Transverse colon (tissue), 4 donors: ENCODE measurements at regions not wholly inside any gene's neighbourhood (a gene's known extent, or its start where the extent isn't known, plus 50 kb on each side); places are given as distances from the start of the nearest gene placed in this dataset.

Source experiments
- DNase-seq: peaks from one replicate; pipeline ENCODE4 v3.0.0-alpha.2; 2019
- H3K27ac ChIP-seq, 4 donors: fragments of 200-600 bp; sonication (generic); 2 replicates each; pipeline ENCODE4 v1.5.1; 2016 to 2018; ENCODE audit warnings: inconsistent platforms in 4 of 4
- H3K27me3 ChIP-seq: fragments of 200-600 bp; sonication (generic); 2 replicates; pipeline ENCODE4 v1.5.1; 2017; ENCODE audit warnings: inconsistent platforms
- H3K36me3 ChIP-seq, 4 donors: fragments of 200-600 bp; sonication (generic); 2 replicates each; pipeline ENCODE4 v1.5.1; 2017 to 2019; ENCODE audit warnings: inconsistent platforms in 4 of 4
- H3K4me1 ChIP-seq, 4 donors: fragments of 200-600 bp; sonication (generic); 2 replicates each; pipeline ENCODE4 v1.5.1; 2017 to 2020; ENCODE audit warnings: inconsistent platforms in 4 of 4
- H3K4me3 ChIP-seq, 4 donors: fragments of 200-600 bp; sonication (generic); 1 replicate in 1 of 4; 2 replicates in 3 of 4; pipeline versions ENCODE4 v1.5.1 to v1.6.1; 2017 to 2019; ENCODE audit warnings: inconsistent platforms in 4 of 4
- H3K9me3 ChIP-seq, 2 donors: fragments of 200-600 bp; sonication (generic); 2 replicates each; pipeline ENCODE4 v1.5.1; 2017 to 2019; ENCODE audit warnings: inconsistent platforms in 2 of 2
- EP300 ChIP-seq: sonication (generic); formaldehyde crosslinking; IDR thresholded peaks from one replicate; pipeline ENCODE4 v1.6.1; 2017; ENCODE audit warnings: antibody characterized with exemption, low read depth
- POLR2A ChIP-seq: fragments of 450-650 bp; IDR thresholded peaks from one replicate; pipeline ENCODE4 v1.6.1; 2016; ENCODE audit warnings: antibody characterized with exemption, mild to moderate bottlenecking, moderate library complexity
- POLR2AphosphoS5 ChIP-seq, 3 donors: sonication (generic); formaldehyde crosslinking; IDR thresholded peaks; one replicate each; pipeline ENCODE4 v1.6.1; 2016; ENCODE audit warnings: antibody characterized with exemption in 3 of 3
- WGBS, 2 donors: methylation state at CpG; one replicate each; pipeline ENCODE4 v1.1.5; 2018; ENCODE audit warnings: low coverage in 1 of 2; 5-methylcytosine and 5-hydroxymethylcytosine counted together
- in situ Hi-C, 4 donors: fragments of 200-750 bp; cut with MboI; loops; one replicate each; pipeline versions ENCODE4 v1.15.0 to v1.15.1; 2017; ENCODE audit warnings: low sequenced_read_pairs in 3 of 4, low pct_ligation_motif_present in 1 of 4, low pct_unique_long_range_greater_than_20kb in 1 of 4
- intact Hi-C: fragments of 100-400 bp; cut with DNase I; formaldehyde crosslinking; loops from one replicate; pipeline ENCODE4 v1.15.1; 2023; ENCODE audit warnings: low total_unique reads
- TF ChIP-seq, protein P1 (sequence below), 5 experiments: fragments of 200-600 bp in 3 of 5; fragments of 450-650 bp in 2 of 5; sonication (generic) in 3 of 5; IDR thresholded peaks; 1 replicate in 2 of 5; 2 replicates in 3 of 5; pipeline ENCODE4 v1.5.1; 2016 to 2017; ENCODE audit warnings: antibody characterized with exemption in 5 of 5, inconsistent platforms in 3 of 5, mild to moderate bottlenecking in 2 of 5, moderate library complexity in 1 of 5

DNA sequence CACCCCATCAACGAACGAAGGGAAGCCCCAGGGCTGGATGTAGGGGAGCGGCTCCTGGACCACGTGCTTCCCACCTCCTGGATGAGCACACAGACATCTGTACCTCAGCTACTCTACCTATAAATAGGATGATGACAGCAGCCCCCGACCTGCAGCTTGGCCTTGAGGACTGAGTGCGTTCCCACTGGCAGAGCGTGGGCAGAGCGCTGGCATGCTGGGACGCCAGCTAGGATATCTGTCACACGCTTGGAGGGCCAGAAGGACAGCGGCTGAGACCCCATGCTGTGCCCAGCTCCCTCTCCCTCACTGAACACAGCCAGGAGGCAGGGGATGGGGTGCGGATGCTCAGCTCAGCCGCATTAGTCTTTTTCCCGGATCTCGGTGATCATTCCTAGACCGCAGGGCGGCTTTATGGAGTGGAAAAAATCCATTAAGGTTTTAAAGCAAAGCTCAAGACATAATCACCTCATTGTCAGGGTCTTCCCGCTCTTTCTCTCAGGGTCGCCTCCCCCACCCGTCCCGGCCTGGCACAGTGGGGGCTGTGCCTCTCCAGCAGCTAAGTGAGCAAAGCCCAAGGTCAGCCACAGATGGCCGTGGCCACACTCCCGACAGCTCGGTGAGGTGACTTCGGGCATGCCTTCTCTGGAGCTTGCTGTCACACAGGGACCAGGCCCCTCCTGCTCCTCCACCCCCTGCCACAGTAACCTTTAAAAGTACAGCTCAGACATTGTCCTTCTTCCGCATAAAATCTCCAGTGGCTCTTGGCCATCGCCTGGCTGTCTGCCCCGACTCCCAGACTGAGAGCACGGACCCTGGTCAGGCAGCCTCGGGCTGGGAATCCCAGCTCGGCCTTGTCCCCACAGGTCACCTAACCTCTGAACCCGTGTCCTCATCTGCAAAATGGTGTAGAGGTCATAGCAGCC is 69.6 kb upstream of the SHISAL1 start:
- no peak for DNase-seq
- intact Hi-C loops: no loop called here
- H3K27me3 ChIP-seq: no peaks in the 10 kb centered on the region
- no peak overlapping the region for H3K4me3 ChIP-seq
- 53 to 70% methylated on average over 6 to 32 of the region's 32 CpGs for WGBS, 2 donors
- no peak for TF ChIP-seq POLR2A
- no peaks in the 10 kb centered on the region for H3K36me3 ChIP-seq
- H3K4me1 ChIP-seq: peaks cover 0 to 12% (median 0%) of the 10 kb centered on the region in 4 donors
- peaks cover 0 to 3% of the 10 kb centered on the region in 2 donors for H3K9me3 ChIP-seq
- no peak overlapping the region for H3K27ac ChIP-seq
- in situ Hi-C loops: no loop called here

DNA sequence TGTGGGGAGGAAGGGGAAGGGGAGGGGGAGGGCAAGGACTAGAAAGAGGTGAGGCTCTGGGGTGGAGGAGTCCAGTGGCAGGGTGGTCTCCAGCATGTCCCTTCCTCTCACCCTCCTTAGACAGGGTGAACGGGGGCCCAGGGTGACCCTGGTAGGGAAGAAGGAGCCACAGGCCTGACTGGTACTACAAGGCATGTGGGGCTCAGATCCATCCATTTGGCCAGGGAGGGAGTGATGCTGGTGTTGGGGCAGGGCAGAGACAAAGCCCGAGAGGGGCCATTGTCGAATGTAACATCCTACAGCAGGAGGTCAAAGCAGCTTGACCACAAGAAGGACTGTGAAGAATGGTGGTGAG is 69.0 kb upstream of the SHISAL1 start:
- Histone ChIP-seq H3K36me3 (no peaks in the 10 kb centered on the region), H3K27ac (no peak overlapping the region), H3K27me3 (no peaks in the 10 kb centered on the region), H3K9me3 (peaks cover 0 to 3% of the 10 kb centered on the region in 2 donors), H3K4me3 (no peak overlapping the region), H3K4me1 (peaks cover 0 to 12% (median 0%) of the 10 kb centered on the region in 4 donors)
- WGBS, 2 donors: 76% methylated on average over 3 of the region's 3 CpGs; no CpG with 5 or more reads in 1 of the 2 donors
- DNase-seq: no peak
- TF ChIP-seq POLR2A (no peak), POLR2AphosphoS5 (IDR thresholded peaks at IDR 0.05) (no peak)
- intact Hi-C loops (no loop called here), in situ Hi-C loops (no loop called here)

DNA sequence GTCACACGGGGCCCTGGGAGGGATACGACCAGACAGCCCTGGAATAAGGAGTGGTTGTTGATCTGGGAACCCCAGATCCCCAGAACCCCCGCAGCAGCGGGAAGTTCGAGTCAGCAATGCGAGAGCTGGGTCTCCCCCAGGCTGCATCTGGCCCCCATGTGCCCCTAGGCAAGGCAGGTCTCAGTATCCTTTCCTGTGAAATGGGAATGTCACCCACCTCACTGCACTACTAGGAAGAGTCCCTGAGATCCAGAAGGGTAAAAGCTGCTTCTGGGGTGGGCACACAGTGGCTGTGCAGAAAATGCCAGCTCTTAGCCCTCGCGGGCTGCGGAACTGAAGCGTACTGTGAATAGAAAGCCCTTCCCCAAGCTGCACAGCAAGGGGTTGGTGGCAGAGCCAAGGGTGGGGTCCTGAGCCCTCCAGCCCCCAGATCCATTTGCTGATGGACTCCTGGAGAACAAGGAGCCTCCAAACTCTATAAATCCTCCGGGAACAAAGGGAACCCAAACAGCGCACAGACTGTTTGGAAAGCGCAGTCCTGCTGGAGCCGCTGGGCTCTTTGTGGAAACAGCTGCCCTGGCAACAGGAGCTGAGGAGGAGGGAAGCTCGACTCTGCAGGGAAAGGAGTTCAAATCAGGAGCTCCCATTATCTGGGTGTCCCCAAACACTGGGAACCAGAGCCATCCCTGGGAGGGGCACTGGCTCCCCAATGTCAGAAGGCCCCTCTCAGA is 68.2 kb upstream of the SHISAL1 start:
- no peaks in the 10 kb centered on the region for H3K27me3 ChIP-seq
- DNase-seq: no peak
- peak overlapping the region in 1 of 4 donors; percentile 43 for H3K27ac ChIP-seq
- TF ChIP-seq POLR2AphosphoS5 (IDR thresholded peaks at IDR 0.05) (no peak), EP300 (no peak), POLR2A (no peak)
- TF ChIP-seq, protein P1, sequence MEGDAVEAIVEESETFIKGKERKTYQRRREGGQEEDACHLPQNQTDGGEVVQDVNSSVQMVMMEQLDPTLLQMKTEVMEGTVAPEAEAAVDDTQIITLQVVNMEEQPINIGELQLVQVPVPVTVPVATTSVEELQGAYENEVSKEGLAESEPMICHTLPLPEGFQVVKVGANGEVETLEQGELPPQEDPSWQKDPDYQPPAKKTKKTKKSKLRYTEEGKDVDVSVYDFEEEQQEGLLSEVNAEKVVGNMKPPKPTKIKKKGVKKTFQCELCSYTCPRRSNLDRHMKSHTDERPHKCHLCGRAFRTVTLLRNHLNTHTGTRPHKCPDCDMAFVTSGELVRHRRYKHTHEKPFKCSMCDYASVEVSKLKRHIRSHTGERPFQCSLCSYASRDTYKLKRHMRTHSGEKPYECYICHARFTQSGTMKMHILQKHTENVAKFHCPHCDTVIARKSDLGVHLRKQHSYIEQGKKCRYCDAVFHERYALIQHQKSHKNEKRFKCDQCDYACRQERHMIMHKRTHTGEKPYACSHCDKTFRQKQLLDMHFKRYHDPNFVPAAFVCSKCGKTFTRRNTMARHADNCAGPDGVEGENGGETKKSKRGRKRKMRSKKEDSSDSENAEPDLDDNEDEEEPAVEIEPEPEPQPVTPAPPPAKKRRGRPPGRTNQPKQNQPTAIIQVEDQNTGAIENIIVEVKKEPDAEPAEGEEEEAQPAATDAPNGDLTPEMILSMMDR (IDR thresholded peaks at IDR 0.05): no peak
- in situ Hi-C loops: no loop called here
- WGBS, 2 donors: 52 to 53% methylated on average over 2 to 15 of the region's 15 CpGs
- H3K4me3 ChIP-seq: no peak overlapping the region
- peaks cover 0 to 3% of the 10 kb centered on the region in 2 donors for H3K9me3 ChIP-seq
- intact Hi-C loops: no loop called here
- H3K4me1 ChIP-seq: peaks cover 0 to 12% (median 0%) of the 10 kb centered on the region in 4 donors
- H3K36me3 ChIP-seq: no peaks in the 10 kb centered on the region

DNA sequence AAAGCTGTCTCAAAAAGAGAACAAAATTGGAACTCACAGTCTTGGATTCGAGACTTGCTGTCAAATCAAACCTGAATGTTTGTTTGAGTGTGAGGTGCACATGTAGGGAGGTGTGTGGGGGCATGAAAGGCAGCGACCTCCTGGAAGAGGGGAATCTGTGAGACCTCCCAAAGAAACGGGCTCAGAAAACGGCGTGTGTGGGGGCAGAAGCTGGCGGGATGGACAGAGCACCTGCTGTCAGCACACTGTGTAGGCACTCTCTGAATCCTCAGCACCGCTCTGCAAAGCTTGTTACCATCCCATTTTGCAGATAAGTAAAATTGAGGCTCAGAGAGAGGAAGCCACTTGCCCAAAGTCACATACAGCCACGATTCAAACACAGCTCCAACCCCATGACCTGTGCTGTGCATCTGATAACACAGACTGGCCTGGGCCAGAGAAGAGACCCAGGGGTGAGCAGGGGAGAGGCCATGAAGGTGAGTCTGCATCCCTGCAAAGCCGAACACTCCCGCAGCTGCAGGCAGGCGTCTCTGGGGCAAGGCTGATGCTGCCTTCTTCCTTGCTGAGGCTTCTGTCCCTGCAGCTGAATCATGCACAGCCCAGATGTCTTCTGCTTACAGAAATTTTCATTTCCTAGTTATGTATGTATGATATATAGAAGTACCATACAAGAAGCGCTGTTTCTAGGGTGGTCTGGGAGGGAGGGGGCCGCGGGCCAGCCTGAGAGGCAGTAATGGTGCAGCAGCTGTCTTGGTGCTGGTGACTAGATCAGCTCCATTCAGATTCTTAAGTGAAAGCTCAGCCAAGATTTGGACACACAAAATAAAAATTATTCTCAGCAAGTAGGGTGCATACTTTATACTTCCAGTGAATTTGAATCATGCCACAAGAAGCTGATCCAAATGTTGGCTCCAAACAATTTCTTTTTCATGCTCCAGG is 67.3 kb upstream of the SHISAL1 start:
- TF ChIP-seq, protein P1 (IDR thresholded peaks at IDR 0.05): no peak
- TF ChIP-seq EP300: no peak
- TF ChIP-seq POLR2A: no peak
- TF ChIP-seq POLR2AphosphoS5 (IDR thresholded peaks at IDR 0.05): no peak
- intact Hi-C loops (no loop called here), in situ Hi-C loops (no loop called here)
- 69 to 78% methylated on average over 6 to 14 of the region's 14 CpGs for WGBS, 2 donors
- no peaks in the 10 kb centered on the region for H3K36me3 ChIP-seq
- no peak for DNase-seq
- H3K27ac ChIP-seq: peak overlapping the region in 1 of 4 donors; percentile 43
- no peaks in the 10 kb centered on the region for H3K27me3 ChIP-seq
- peaks cover 0 to 9% of the 10 kb centered on the region in 2 donors for H3K9me3 ChIP-seq
- peaks cover 0 to 12% (median 0%) of the 10 kb centered on the region in 4 donors for H3K4me1 ChIP-seq
- H3K4me3 ChIP-seq: no peak overlapping the region
